CD14-positive monocyte (primary cell): ENCODE measurements at regions not wholly inside any gene's neighbourhood (a gene's known extent, or its start where the extent isn't known, plus 50 kb on each side); places are given as distances from the start of the nearest gene placed in this dataset.
A peak's percentile ranks its signal among the peaks of the same experiment; 100 is the strongest.

Experiments used
- DNase-seq, 3 donors: peaks; one replicate each; pipeline ENCODE4 v3.0.0-alpha.2; 2011 to 2022
- H2AFZ ChIP-seq: 2 replicates; pipeline ENCODE4 v1.6.0; 2012; ENCODE audit warnings: mild to moderate bottlenecking, low read depth, low read length, inconsistent platforms; ENCODE audit not compliant: insufficient read depth, poor library complexity, severe bottlenecking
- H3K27ac ChIP-seq, 2 donors: 1 replicate in 1 of 2; 2 replicates in 1 of 2; pipeline ENCODE4 v1.5.1; 2012 to 2013; ENCODE audit warnings: low read length in 2 of 2, control low read depth in 1 of 2, inconsistent platforms in 1 of 2, low read depth in 1 of 2, mild to moderate bottlenecking in 1 of 2
- H3K27me3 ChIP-seq, 2 donors: one replicate each; pipeline versions ENCODE4 v1.6.0 to v1.6.1; 2011 to 2013; ENCODE audit warnings: low read length in 2 of 2; ENCODE audit not compliant: control insufficient read depth in 2 of 2, insufficient read depth in 2 of 2
- H3K36me3 ChIP-seq, 2 donors: replicated peaks in 1 of 2; 1 replicate in 1 of 2; 2 replicates in 1 of 2; pipeline versions ENCODE4 v1.5.1 to v1.6.1; 2012 to 2013; ENCODE audit warnings: low read length in 2 of 2, control low read depth in 1 of 2, inconsistent platforms in 1 of 2, mild to moderate bottlenecking in 1 of 2; ENCODE audit not compliant: insufficient read depth in 2 of 2, control insufficient read depth in 1 of 2
- H3K4me1 ChIP-seq, 2 donors: 1 replicate in 1 of 2; 2 replicates in 1 of 2; pipeline versions ENCODE4 v1.5.1 to v1.6.1; 2012 to 2013; ENCODE audit warnings: low read length in 2 of 2, control low read depth in 1 of 2, inconsistent platforms in 1 of 2, mild to moderate bottlenecking in 1 of 2, moderate library complexity in 1 of 2; ENCODE audit not compliant: insufficient read depth in 2 of 2, control insufficient read depth in 1 of 2
- H3K4me2 ChIP-seq: replicated peaks from 2 replicates; pipeline ENCODE3; 2012; ENCODE audit warnings: low read length, moderate library complexity, mild to moderate bottlenecking; ENCODE audit not compliant: poor library complexity, severe bottlenecking; ENCODE audit errors: extremely low read depth
- H3K4me3 ChIP-seq, 3 experiments: fragments of 200-600 bp in 1 of 3; sonication (generic) in 1 of 3; replicated peaks in 1 of 3; 1 replicate in 2 of 3; 2 replicates in 1 of 3; pipeline ENCODE4 v1.5.1; 2011 to 2013; ENCODE audit warnings: low read length in 3 of 3, mild to moderate bottlenecking in 3 of 3, control low read depth in 2 of 3, low read depth in 2 of 3, inconsistent platforms in 1 of 3, moderate library complexity in 1 of 3
- H3K79me2 ChIP-seq: 2 replicates; pipeline ENCODE4 v1.6.0; 2012; ENCODE audit warnings: mild to moderate bottlenecking, control low read depth, inconsistent platforms, low read length, moderate library complexity; ENCODE audit not compliant: insufficient read depth
- H3K9ac ChIP-seq: 2 replicates; pipeline ENCODE4 v1.6.0; 2017; ENCODE audit warnings: low read length, mild to moderate bottlenecking; ENCODE audit not compliant: insufficient read depth, poor library complexity, severe bottlenecking
- H3K9me3 ChIP-seq, 2 donors: replicated peaks in 1 of 2; 1 replicate in 1 of 2; 2 replicates in 1 of 2; pipeline versions ENCODE4 v1.5.1 to v1.6.1; 2012 to 2013; ENCODE audit warnings: low read length in 2 of 2, control low read depth in 1 of 2; ENCODE audit not compliant: control insufficient read depth in 1 of 2, insufficient read depth in 1 of 2
- H4K20me1 ChIP-seq: 2 replicates; pipeline ENCODE4 v1.6.0; 2012; ENCODE audit warnings: mild to moderate bottlenecking, low read length, control low read depth, moderate library complexity; ENCODE audit not compliant: insufficient read depth
- H3K27ac Mint-ChIP-seq, 7 donors: one replicate each; pipeline ENCODE4 v1.8.0; 2020; ENCODE audit warnings: mild to moderate bottlenecking in 7 of 7, mixed read lengths in 7 of 7, moderate library complexity in 6 of 7, inconsistent platforms in 2 of 7
- H3K27me3 Mint-ChIP-seq, 3 donors: one replicate each; pipeline ENCODE4 v1.8.0; 2021 to 2022; ENCODE audit warnings: low read depth in 3 of 3, mild to moderate bottlenecking in 3 of 3, mixed read lengths in 3 of 3, moderate library complexity in 3 of 3, inconsistent platforms in 1 of 3
- H3K36me3 Mint-ChIP-seq, 2 donors: one replicate each; pipeline ENCODE4 v1.8.0; 2020; ENCODE audit warnings: mixed read lengths in 2 of 2, inconsistent platforms in 1 of 2, mild to moderate bottlenecking in 1 of 2
- H3K4me1 Mint-ChIP-seq: one replicate; pipeline ENCODE4 v1.8.0; 2020; ENCODE audit warnings: mild to moderate bottlenecking, mixed read lengths
- H3K4me3 Mint-ChIP-seq, 2 donors: one replicate each; pipeline ENCODE4 v1.8.0; 2020; ENCODE audit warnings: mild to moderate bottlenecking in 2 of 2, mixed read lengths in 2 of 2, moderate library complexity in 1 of 2
- H3K9me3 Mint-ChIP-seq, 7 donors: one replicate each; pipeline ENCODE4 v1.8.0; 2020 to 2022; ENCODE audit warnings: mixed read lengths in 7 of 7, mild to moderate bottlenecking in 6 of 7, moderate library complexity in 6 of 7, inconsistent platforms in 2 of 7
- WGBS: methylation state at CpG from one replicate; pipeline ENCODE4 v1.1.5; 2013; ENCODE audit warnings: missing lambda C conversion rate; ENCODE audit not compliant: insufficient coverage; 5-methylcytosine and 5-hydroxymethylcytosine counted together
- intact Hi-C, 2 donors: fragments of 100-400 bp; cut with micrococcal nuclease; formaldehyde crosslinking; loops; one replicate each; pipeline versions ENCODE4 v1.15.0 to v1.15.1; 2023
- TF ChIP-seq, protein P1 (sequence below): fragments of 200-600 bp; IDR thresholded peaks from one replicate; pipeline ENCODE4 v1.8.0; 2022; ENCODE audit warnings: antibody characterized with exemption, mild to moderate bottlenecking

- TF ChIP-seq, protein P1, sequence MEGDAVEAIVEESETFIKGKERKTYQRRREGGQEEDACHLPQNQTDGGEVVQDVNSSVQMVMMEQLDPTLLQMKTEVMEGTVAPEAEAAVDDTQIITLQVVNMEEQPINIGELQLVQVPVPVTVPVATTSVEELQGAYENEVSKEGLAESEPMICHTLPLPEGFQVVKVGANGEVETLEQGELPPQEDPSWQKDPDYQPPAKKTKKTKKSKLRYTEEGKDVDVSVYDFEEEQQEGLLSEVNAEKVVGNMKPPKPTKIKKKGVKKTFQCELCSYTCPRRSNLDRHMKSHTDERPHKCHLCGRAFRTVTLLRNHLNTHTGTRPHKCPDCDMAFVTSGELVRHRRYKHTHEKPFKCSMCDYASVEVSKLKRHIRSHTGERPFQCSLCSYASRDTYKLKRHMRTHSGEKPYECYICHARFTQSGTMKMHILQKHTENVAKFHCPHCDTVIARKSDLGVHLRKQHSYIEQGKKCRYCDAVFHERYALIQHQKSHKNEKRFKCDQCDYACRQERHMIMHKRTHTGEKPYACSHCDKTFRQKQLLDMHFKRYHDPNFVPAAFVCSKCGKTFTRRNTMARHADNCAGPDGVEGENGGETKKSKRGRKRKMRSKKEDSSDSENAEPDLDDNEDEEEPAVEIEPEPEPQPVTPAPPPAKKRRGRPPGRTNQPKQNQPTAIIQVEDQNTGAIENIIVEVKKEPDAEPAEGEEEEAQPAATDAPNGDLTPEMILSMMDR = no peak
- Histone ChIP-seq H3K4me3 (no peak overlapping the region), H4K20me1 (no peaks in the 10 kb centered on the region), H3K79me2 (no peaks in the 10 kb centered on the region), H3K27me3 (no peaks in the 10 kb centered on the region), H3K9me3 (peaks cover 0 to 10% of the 10 kb centered on the region in 2 donors), H3K4me1 (peaks cover 12 to 16% of the 10 kb centered on the region in 2 donors), H3K27ac (no peak overlapping the region), H3K4me2 (no peak overlapping the region), H2AFZ (no peak overlapping the region), H3K36me3 (no peaks in the 10 kb centered on the region), H3K9ac (no peak overlapping the region)
- Mint-ChIP-seq H3K9me3 (peaks cover 6 to 19% (median 12%) of the 10 kb centered on the region in 7 donors), H3K4me3 (no peak overlapping the region), H3K27ac (peak overlapping the region in 2 of 7 donors; percentile 18 to 57), H3K36me3 (peaks cover 0 to 2% of the 10 kb centered on the region in 2 donors), H3K4me1 (peaks cover 15% of the 10 kb centered on the region), H3K27me3 (peaks cover 0 to 3% (median 1%) of the 10 kb centered on the region in 3 donors)
- DNase-seq = peak; percentile 17 to 50 (median 36)
- intact Hi-C loops = no loop called here
- 48% methylated on average over 3 of the region's 6 CpGs for WGBS
These were observed 192.2 kb downstream of the HSD17B3 start for GRCh38 chr9:96109680-96110351.

GRCh38 chr9:96108691-96109380 lies 193.1 kb downstream of the HSD17B3 start:
- no peak overlapping the region for H3K4me3 ChIP-seq
- no peaks in the 10 kb centered on the region for H3K36me3 ChIP-seq
- H3K27me3 ChIP-seq = no peaks in the 10 kb centered on the region
- no peak overlapping the region for H3K4me2 ChIP-seq
- H2AFZ ChIP-seq = no peak overlapping the region
- H3K27ac ChIP-seq = no peak overlapping the region
- H4K20me1 ChIP-seq = no peaks in the 10 kb centered on the region
- Mint-ChIP-seq H3K9me3 (peaks cover 6 to 23% (median 16%) of the 10 kb centered on the region in 7 donors), H3K4me3 (no peak overlapping the region), H3K27me3 (peaks cover 0 to 3% (median 1%) of the 10 kb centered on the region in 3 donors), H3K4me1 (peaks cover 15% of the 10 kb centered on the region), H3K27ac (peak overlapping the region in 1 of 7 donors; percentile 6), H3K36me3 (peaks cover 0 to 2% of the 10 kb centered on the region in 2 donors)
- no peak for DNase-seq
- H3K79me2 ChIP-seq = no peaks in the 10 kb centered on the region
- TF ChIP-seq, protein P1 = no peak
- WGBS = 92% methylated on average over 4 of the region's 8 CpGs
- H3K9ac ChIP-seq = no peak overlapping the region
- H3K9me3 ChIP-seq = peaks cover 0 to 10% of the 10 kb centered on the region in 2 donors
- H3K4me1 ChIP-seq = peaks cover 12 to 16% of the 10 kb centered on the region in 2 donors
- intact Hi-C loops = no loop called here
